Breast epithelium (tissue), 3 donors: ENCODE measurements at regions not wholly inside any gene's neighbourhood (a gene's known extent, or its start where the extent isn't known, plus 50 kb on each side); places are given as distances from the start of the nearest gene placed in this dataset.

ENCODE experiments used
- CTCF ChIP-seq, 3 donors: fragments of 450-650 bp; IDR thresholded peaks; one replicate each; pipeline ENCODE4 v1.5.1; 2016 to 2017; ENCODE audit warnings: antibody characterized with exemption in 3 of 3, mild to moderate bottlenecking in 3 of 3, moderate library complexity in 3 of 3
- POLR2A ChIP-seq: fragments of 450-650 bp; IDR thresholded peaks from one replicate; pipeline ENCODE4 v1.6.1; 2016; ENCODE audit warnings: antibody characterized with exemption, mild to moderate bottlenecking, moderate library complexity
- POLR2AphosphoS5 ChIP-seq, 3 donors: sonication (generic); formaldehyde crosslinking; IDR thresholded peaks; one replicate each; pipeline ENCODE4 v1.6.1; 2017; ENCODE audit warnings: antibody characterized with exemption in 3 of 3

GRCh38 chr12:47534695-47535094 is 171.1 kb downstream of the RPAP3 start:
- TF ChIP-seq CTCF (IDR thresholded peaks at IDR 0.05) (no peak), POLR2A (no peak), POLR2AphosphoS5 (IDR thresholded peaks at IDR 0.05) (no peak)
